ENCODE measurements at regions not wholly inside any gene's neighbourhood (a gene's known extent, or its start where the extent isn't known, plus 50 kb on each side); places are given as distances from the start of the nearest gene placed in this dataset.
"Not testable (repeated sequence)": the region's sequence is repeated elsewhere in the genome, so short reads cannot be mapped to it uniquely, and the experiment has no call there.

DNA sequence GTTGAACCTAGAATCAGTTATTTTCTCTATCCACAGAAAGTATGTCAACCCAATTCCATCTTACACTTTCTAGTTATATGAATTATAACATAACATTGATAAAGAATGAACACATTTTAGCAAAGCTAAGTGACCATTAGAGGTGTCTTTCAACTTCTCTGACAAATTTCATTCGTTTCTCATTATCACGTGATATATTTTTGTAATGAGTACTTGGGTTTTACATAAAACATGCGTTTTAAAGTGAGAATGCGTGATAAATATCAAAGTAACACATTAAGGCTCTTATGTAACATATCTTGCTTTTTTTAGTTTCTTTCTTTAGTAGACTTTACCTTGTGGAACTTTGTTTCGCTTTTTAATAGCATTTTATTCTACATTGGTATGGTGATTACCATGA, 1715.1 kb upstream of the IGFBP7 start:
- WGBS, 4 donors: 76 to 83% (median 80%) methylated on average over 5 of the region's 5 CpGs
- Histone ChIP-seq H3K4me1 (no peaks in the 10 kb centered on the region), H3K36me3 (no peaks in the 10 kb centered on the region), H3K27ac (no peak overlapping the region), H3K4me3 (no peak overlapping the region), H3K27me3 (no peaks in the 10 kb centered on the region), H3K9me3 (peaks cover 0 to 9% (median 0%) of the 10 kb centered on the region in 12 donors)
- intact Hi-C loops (cut with DNase I): no loop called here
- DNase-seq (no peak), ATAC-seq (no peak)
- TF ChIP-seq POLR2A (IDR thresholded peaks at IDR 0.05): no peak
- TF ChIP-seq, protein P1, sequence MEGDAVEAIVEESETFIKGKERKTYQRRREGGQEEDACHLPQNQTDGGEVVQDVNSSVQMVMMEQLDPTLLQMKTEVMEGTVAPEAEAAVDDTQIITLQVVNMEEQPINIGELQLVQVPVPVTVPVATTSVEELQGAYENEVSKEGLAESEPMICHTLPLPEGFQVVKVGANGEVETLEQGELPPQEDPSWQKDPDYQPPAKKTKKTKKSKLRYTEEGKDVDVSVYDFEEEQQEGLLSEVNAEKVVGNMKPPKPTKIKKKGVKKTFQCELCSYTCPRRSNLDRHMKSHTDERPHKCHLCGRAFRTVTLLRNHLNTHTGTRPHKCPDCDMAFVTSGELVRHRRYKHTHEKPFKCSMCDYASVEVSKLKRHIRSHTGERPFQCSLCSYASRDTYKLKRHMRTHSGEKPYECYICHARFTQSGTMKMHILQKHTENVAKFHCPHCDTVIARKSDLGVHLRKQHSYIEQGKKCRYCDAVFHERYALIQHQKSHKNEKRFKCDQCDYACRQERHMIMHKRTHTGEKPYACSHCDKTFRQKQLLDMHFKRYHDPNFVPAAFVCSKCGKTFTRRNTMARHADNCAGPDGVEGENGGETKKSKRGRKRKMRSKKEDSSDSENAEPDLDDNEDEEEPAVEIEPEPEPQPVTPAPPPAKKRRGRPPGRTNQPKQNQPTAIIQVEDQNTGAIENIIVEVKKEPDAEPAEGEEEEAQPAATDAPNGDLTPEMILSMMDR (IDR thresholded peaks at IDR 0.05): no peak

DNA sequence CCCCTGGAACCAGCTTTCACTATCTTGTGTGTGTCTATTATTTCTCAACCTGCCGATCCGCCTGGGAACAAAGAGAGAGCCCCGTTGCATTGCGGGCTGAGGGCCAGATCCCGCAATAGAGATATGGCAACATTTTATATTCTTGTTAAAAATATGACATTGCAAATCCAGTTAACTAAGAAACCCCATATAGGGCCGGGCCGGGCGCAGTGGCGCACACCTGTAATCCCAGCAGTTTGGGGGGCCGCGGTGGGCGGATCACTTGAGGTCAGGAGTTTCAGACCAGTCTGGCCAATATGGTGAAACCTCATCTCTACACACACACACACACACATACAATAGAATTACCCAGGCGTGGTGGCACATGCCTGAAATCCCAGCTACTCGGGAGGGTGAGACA, 1708.4 kb upstream of the IGFBP7 start:
- not testable (repeated sequence) for ATAC-seq
- 91 to 97% (median 93%) methylated on average over 13 to 14 of the region's 14 CpGs for WGBS, 4 donors

DNA sequence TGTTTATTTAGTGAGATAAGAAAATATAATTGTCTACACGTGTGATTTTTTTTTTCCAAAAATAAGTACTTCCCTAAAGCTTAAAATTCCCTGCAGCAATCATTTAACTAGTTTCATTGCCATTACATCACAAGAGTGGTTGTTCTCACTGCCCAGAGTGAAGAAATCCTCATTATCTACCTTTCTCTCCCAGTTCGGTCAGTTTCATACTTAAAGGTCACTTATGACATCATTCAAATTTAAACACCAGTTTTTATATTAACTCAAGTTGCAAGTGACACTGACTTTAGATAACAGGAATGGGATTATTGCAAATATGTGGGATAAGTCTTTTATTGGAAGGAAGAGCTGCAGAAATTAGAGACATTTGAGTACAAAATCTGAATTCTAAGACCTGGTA, 1699.8 kb upstream of the IGFBP7 start:
- Histone ChIP-seq H3K36me3 (no peaks in the 10 kb centered on the region), H3K27me3 (no peaks in the 10 kb centered on the region), H3K4me3 (no peak overlapping the region), H3K4me1 (no peaks in the 10 kb centered on the region), H3K9me3 (no peaks in the 10 kb centered on the region), H3K27ac (no peak overlapping the region)
- intact Hi-C loops (cut with DNase I): no loop called here
- 30 to 38% (median 34%) methylated on average over 2 of the region's 2 CpGs for WGBS, 4 donors
- TF ChIP-seq, protein P1 (IDR thresholded peaks at IDR 0.05): no peak
- ATAC-seq (no peak), DNase-seq (no peak)

More for the DNA sequence above, 1708.4 kb upstream of the IGFBP7 start:
- intact Hi-C loops (cut with DNase I); H3K27ac ChIP-seq; H3K4me1 ChIP-seq; H3K36me3 ChIP-seq; H3K27me3 ChIP-seq; H3K4me3 ChIP-seq; H3K9me3 ChIP-seq; DNase-seq: not testable (repeated sequence)

DNA sequence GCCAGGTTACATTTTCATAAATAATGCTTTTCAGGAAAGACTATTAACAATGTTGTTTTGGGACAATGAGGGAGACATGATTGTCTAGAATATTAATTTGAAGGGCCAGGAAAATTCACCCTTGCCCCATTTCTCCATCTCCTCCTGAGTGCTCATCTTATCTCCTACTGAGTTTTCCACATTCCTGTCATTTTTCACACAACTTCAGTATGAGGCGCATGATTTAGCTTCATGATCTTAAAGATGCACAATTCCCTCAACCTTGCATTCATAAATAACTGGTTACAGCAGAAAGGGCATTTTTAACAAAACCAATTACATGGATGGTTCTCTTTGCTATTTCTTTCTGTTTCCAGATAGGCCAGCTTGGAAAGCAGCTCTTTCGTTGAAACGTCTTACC, 1699.2 kb upstream of the IGFBP7 start:
- Histone ChIP-seq H3K27me3 (no peaks in the 10 kb centered on the region), H3K36me3 (no peaks in the 10 kb centered on the region), H3K4me3 (no peak overlapping the region), H3K9me3 (no peaks in the 10 kb centered on the region), H3K27ac (no peak overlapping the region), H3K4me1 (no peaks in the 10 kb centered on the region)
- 64 to 75% (median 68%) methylated on average over 3 of the region's 3 CpGs for WGBS, 4 donors
- intact Hi-C loops (cut with DNase I): no loop called here
- DNase-seq (no peak), ATAC-seq (no peak)
- no peak for TF ChIP-seq POLR2A (IDR thresholded peaks at IDR 0.05)
- TF ChIP-seq, protein P1 (IDR thresholded peaks at IDR 0.05): no peak

DNA sequence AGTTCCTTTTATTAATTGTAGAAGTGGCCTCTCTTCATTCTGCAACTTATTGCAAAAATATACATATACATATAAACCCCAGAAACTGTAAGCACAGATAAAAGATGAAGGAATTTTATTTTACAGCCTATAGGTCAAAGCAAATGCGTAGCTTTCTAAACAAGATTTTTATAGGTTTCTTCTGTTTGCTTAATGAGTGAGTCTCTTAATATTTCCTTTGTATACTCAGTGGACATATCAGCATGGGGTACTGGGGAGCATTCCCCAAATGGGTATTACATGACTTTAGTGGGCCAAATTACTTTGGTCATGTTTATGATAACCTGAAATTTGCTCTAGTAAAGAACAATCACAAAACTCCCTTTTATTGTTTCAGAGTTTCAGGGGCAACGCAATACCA, 1698.6 kb upstream of the IGFBP7 start:
- no peaks in the 10 kb centered on the region for H3K9me3 ChIP-seq
- 88 to 92% (median 91%) methylated on average over 2 of the region's 2 CpGs for WGBS, 4 donors
- intact Hi-C loops (cut with DNase I): no loop called here
- H3K36me3 ChIP-seq: no peaks in the 10 kb centered on the region
- DNase-seq (no peak), ATAC-seq (no peak)
- no peaks in the 10 kb centered on the region for H3K4me1 ChIP-seq
- H3K27me3 ChIP-seq: no peaks in the 10 kb centered on the region
- no peak overlapping the region for H3K27ac ChIP-seq
- H3K4me3 ChIP-seq: no peak overlapping the region
- TF ChIP-seq POLR2A (IDR thresholded peaks at IDR 0.05): no peak
- TF ChIP-seq, protein P1 (IDR thresholded peaks at IDR 0.05): no peak

All from heart left ventricle (tissue), 16 donors.